Esophagus muscularis mucosa (tissue), 3 donors: ENCODE measurements at regions not wholly inside any gene's neighbourhood (a gene's known extent, or its start where the extent isn't known, plus 50 kb on each side); places are given as distances from the start of the nearest gene placed in this dataset.

Experiments
- CTCF ChIP-seq, 3 experiments: fragments of 200-600 bp in 2 of 3; fragments of 450-650 bp in 1 of 3; sonication (generic) in 2 of 3; IDR thresholded peaks; one replicate each; pipeline ENCODE4 v1.5.1; 2017 to 2019; ENCODE audit warnings: antibody characterized with exemption in 3 of 3, mild to moderate bottlenecking in 2 of 3, moderate library complexity in 1 of 3
- EP300 ChIP-seq: sonication (generic); formaldehyde crosslinking; IDR thresholded peaks from one replicate; pipeline ENCODE4 v1.6.1; 2017; ENCODE audit warnings: antibody characterized with exemption

GRCh38 chr4:110950731-110951130 lies 327.9 kb upstream of the PITX2 start:
- TF ChIP-seq CTCF (IDR thresholded peaks at IDR 0.05) = no peak
- no peak for TF ChIP-seq EP300
